HG03060 (cell line): ENCODE measurements at regions not wholly inside any gene's neighbourhood (a gene's known extent, or its start where the extent isn't known, plus 50 kb on each side); places are given as distances from the start of the nearest gene placed in this dataset.

Source experiments
- ATAC-seq: cut with Tn5 transposase; IDR thresholded peaks from one replicate; pipeline ENCODE4 v1.9.1; 2021; ENCODE audit warnings: low read depth, moderate number of reproducible peaks; ENCODE audit not compliant: unreplicated experiment

GRCh38 chr6:105639124-105639523 lies 236.2 kb upstream of the PREP start:
- ATAC-seq: no peak

- ATAC-seq: no peak
Measured at GRCh38 chr6:105633814-105634213, 230.9 kb upstream of the PREP start.

GRCh38 chr6:105628156-105628860 lies 225.4 kb upstream of the PREP start:
- ATAC-seq: no peak

- ATAC-seq: no peak
Measured at GRCh38 chr6:105626295-105627158, 223.6 kb upstream of the PREP start.

GRCh38 chr6:105624021-105624420 lies 221.1 kb upstream of the PREP start:
- ATAC-seq: no peak

- no peak for ATAC-seq
Measured at GRCh38 chr6:105622226-105622625, 219.3 kb upstream of the PREP start.

GRCh38 chr6:105621564-105622175 lies 218.8 kb upstream of the PREP start:
- no peak for ATAC-seq

GRCh38 chr6:105620878-105621277 lies 218.0 kb upstream of the PREP start:
- ATAC-seq: no peak

GRCh38 chr6:105619971-105620741 lies 217.3 kb upstream of the PREP start:
- no peak for ATAC-seq

GRCh38 chr6:105618247-105618646 lies 215.4 kb upstream of the PREP start:
- no peak for ATAC-seq

GRCh38 chr6:105616521-105616920 lies 213.6 kb upstream of the PREP start:
- no peak for ATAC-seq

- no peak for ATAC-seq
Measured at GRCh38 chr6:105611606-105612005, 208.7 kb upstream of the PREP start.

- no peak for ATAC-seq
Measured at GRCh38 chr6:105609375-105609991, 206.6 kb upstream of the PREP start.

- ATAC-seq: no peak
Measured at GRCh38 chr6:105608711-105609374, 206.0 kb upstream of the PREP start.

GRCh38 chr6:105607636-105608621 lies 205.0 kb upstream of the PREP start:
- ATAC-seq: no peak

- ATAC-seq: no peak
Measured at GRCh38 chr6:105606831-105607463, 204.1 kb upstream of the PREP start.

GRCh38 chr6:105604587-105604884 lies 201.7 kb upstream of the PREP start:
- ATAC-seq: no peak
